GM12878 (cell line): ENCODE measurements at regions not wholly inside any gene's neighbourhood (a gene's known extent, or its start where the extent isn't known, plus 50 kb on each side); places are given as distances from the start of the nearest gene placed in this dataset.

Experiments used
- ATAC-seq: fragments of 200-7000 bp; cut with Tn5 transposase; 3 replicates; pipeline ENCODE4 v1.9.1; 2020; ENCODE audit warnings: mild to moderate bottlenecking, moderate library complexity
- BruUV-seq: library from RNA; stranded (reverse); fragments of 400-500 nt; replicated peaks from 2 replicates; lab custom pipeline; 2021; lab: Mats Ljungman, UMichigan
- CTCF ChIA-PET: fragments of 300-600 bp; sonication (Branson Sonifier 250); formaldehyde crosslinking; extraction: SDS; loops from one replicate; lab custom pipeline; 2021; ENCODE audit warnings: inconsistent platforms; lab: Yijun Ruan, JAX
- POLR2A ChIA-PET: fragments of 350-600 bp; formaldehyde crosslinking; extraction: SDS; loops from one replicate; lab custom pipeline; 2021; ENCODE audit warnings: inconsistent platforms; lab: Charles Lee
- RAD21 ChIA-PET: fragments of 300-600 bp; sonication (Branson Sonifier 250); formaldehyde crosslinking; loops from one replicate; lab custom pipeline; 2023; ENCODE audit warnings: antibody characterized with exemption; ENCODE audit not compliant: unreplicated experiment; lab: Charles Lee
- SMC1A ChIA-PET: fragments of 300-600 bp; sonication (Branson Sonifier 250); formaldehyde crosslinking; loops from one replicate; lab custom pipeline; 2023; ENCODE audit not compliant: unreplicated experiment, uncharacterized antibody; lab: Charles Lee
- DNase-seq: peaks from one replicate; pipeline ENCODE4 v3.0.0-alpha.2; 2011; ENCODE audit warnings: low read depth, low spot score
- FAIRE-seq: peaks from 3 replicates; lab custom pipeline; 2011; peaks lifted over from hg19 to GRCh38; lab: Jason Lieb, UNC
- H2AFZ ChIP-seq: 2 replicates; pipeline ENCODE4 v1.6.0; 2011; ENCODE audit warnings: low read depth, low read length, control low read depth; ENCODE audit not compliant: control insufficient read depth
- H3K27ac ChIP-seq: 2 replicates; pipeline ENCODE4 v1.5.1; 2011; ENCODE audit warnings: control low read depth; ENCODE audit not compliant: control insufficient read depth, insufficient read depth
- H3K27me3 ChIP-seq, 2 experiments: replicated peaks in 1 of 2; 2 replicates each; pipeline versions ENCODE4 v1.6.0 to v1.6.1; 2011; ENCODE audit warnings: low read length in 1 of 2; ENCODE audit not compliant: control insufficient read depth in 2 of 2, insufficient read depth in 2 of 2
- H3K36me3 ChIP-seq, 2 experiments: 2 replicates each; pipeline ENCODE4 v1.5.1; 2011; ENCODE audit warnings: low read length in 1 of 2; ENCODE audit not compliant: control insufficient read depth in 2 of 2, insufficient read depth in 2 of 2
- H3K4me1 ChIP-seq: 2 replicates; pipeline ENCODE4 v1.6.1; 2011; ENCODE audit warnings: mild to moderate bottlenecking, low read length, moderate library complexity, mixed read lengths; ENCODE audit not compliant: control insufficient read depth, insufficient read depth
- H3K4me2 ChIP-seq: 2 replicates; pipeline ENCODE4 v1.6.0; 2011; ENCODE audit warnings: control low read depth; ENCODE audit not compliant: control insufficient read depth, insufficient read depth
- H3K4me3 ChIP-seq: fragments of 200-600 bp; sonication (generic); 2 replicates; pipeline ENCODE4 v1.5.1; 2016
- H3K79me2 ChIP-seq: 2 replicates; pipeline ENCODE4 v1.6.0; 2011; ENCODE audit warnings: low read length; ENCODE audit not compliant: control insufficient read depth, insufficient read depth
- H3K9ac ChIP-seq: 2 replicates; pipeline ENCODE4 v1.8.0; 2011; ENCODE audit warnings: low read length, control low read depth, mixed read lengths; ENCODE audit not compliant: control insufficient read depth, insufficient read depth
- H3K9me3 ChIP-seq: replicated peaks from 3 replicates; pipeline ENCODE4 v1.5.1; 2011; ENCODE audit warnings: mild to moderate bottlenecking, low read length; ENCODE audit not compliant: control insufficient read depth, insufficient read depth
- H4K20me1 ChIP-seq: 2 replicates; pipeline ENCODE4 v1.6.0; 2011; ENCODE audit not compliant: control insufficient read depth, insufficient read depth
- ATF7 ChIP-seq: fragments of 450-650 bp; IDR thresholded peaks from 2 replicates; pipeline ENCODE4 v1.6.1; 2016; ENCODE audit warnings: low read depth, mild to moderate bottlenecking
- BMI1 ChIP-seq: fragments of 450-650 bp; IDR thresholded peaks from 2 replicates; pipeline ENCODE4 v1.6.1; 2016; ENCODE audit warnings: mild to moderate bottlenecking, moderate library complexity, borderline replicate concordance
- CBX3 ChIP-seq: fragments of 200-600 bp; sonication (generic); IDR thresholded peaks from 2 replicates; pipeline ENCODE4 v1.6.1; 2016; ENCODE audit warnings: low read depth, borderline replicate concordance
- CEBPB ChIP-seq, 2 experiments: fragments of 150-350 bp in 1 of 2; IDR thresholded peaks; 2 replicates each; pipeline ENCODE4 v1.6.1; 2012 to 2014; ENCODE audit warnings: low read depth in 2 of 2, low read length in 2 of 2, borderline replicate concordance in 1 of 2, inconsistent platforms in 1 of 2
- E2F4 ChIP-seq: IDR thresholded peaks from 2 replicates; pipeline ENCODE4 v1.6.1; 2012; ENCODE audit warnings: low read depth, low read length, improper control_type of control experiment
- E4F1 ChIP-seq: fragments of 450-650 bp; IDR thresholded peaks from 2 replicates; pipeline ENCODE4 v1.6.1; 2018; ENCODE audit warnings: borderline replicate concordance, mild to moderate bottlenecking; ENCODE audit not compliant: partially characterized antibody
- ETV6 ChIP-seq, 2 experiments: fragments of 450-650 bp in 1 of 2; IDR thresholded peaks in 1 of 2; conservative IDR thresholded peaks in 1 of 2; 2 replicates each; pipeline ENCODE4 v1.6.1; 2014; ENCODE audit warnings: antibody characterized with exemption in 1 of 2, borderline replicate concordance in 1 of 2, low read depth in 1 of 2, mild to moderate bottlenecking in 1 of 2, moderate library complexity in 1 of 2
- FOXK2 ChIP-seq: fragments of 450-650 bp; IDR thresholded peaks from 2 replicates; pipeline ENCODE4 v1.6.1; 2017; ENCODE audit warnings: mild to moderate bottlenecking, moderate library complexity
- KLF5 ChIP-seq: fragments of 450-650 bp; IDR thresholded peaks from 2 replicates; pipeline ENCODE4 v1.6.1; 2014; ENCODE audit warnings: mild to moderate bottlenecking; ENCODE audit not compliant: partially characterized antibody
- MTA3 ChIP-seq: IDR thresholded peaks from 2 replicates; pipeline ENCODE4 v1.6.1; 2012; ENCODE audit warnings: low read length, inconsistent platforms, borderline replicate concordance
- SREBF1 ChIP-seq: IDR thresholded peaks from 2 replicates; pipeline ENCODE4 v1.6.1; 2012; ENCODE audit warnings: mild to moderate bottlenecking, low read length
- SREBF2 ChIP-seq: IDR thresholded peaks from 2 replicates; pipeline ENCODE4 v1.6.1; 2012; ENCODE audit warnings: mild to moderate bottlenecking, low read length
- YBX1 ChIP-seq: fragments of 450-650 bp; IDR thresholded peaks from 2 replicates; pipeline ENCODE4 v1.6.1; 2016; ENCODE audit warnings: antibody characterized with exemption
- ZNF217 ChIP-seq: fragments of 450-650 bp; IDR thresholded peaks from 2 replicates; pipeline ENCODE4 v1.6.1; 2017; ENCODE audit warnings: antibody characterized with exemption, mild to moderate bottlenecking
- ZNF24 ChIP-seq: fragments of 450-650 bp; IDR thresholded peaks from 2 replicates; pipeline ENCODE4 v1.6.1; 2017; ENCODE audit warnings: antibody characterized with exemption, mild to moderate bottlenecking
- ZNF274 ChIP-seq: IDR thresholded peaks from one replicate; pipeline ENCODE4 v1.8.0; 2011; ENCODE audit not compliant: insufficient read length, insufficient read depth
- WGBS: methylation state at CpG from one replicate; pipeline ENCODE4 v1.1.6; 2016; ENCODE audit warnings: low lambda C conversion rate; ENCODE audit not compliant: insufficient replicate concordance, insufficient coverage; ENCODE audit errors: missing lambda C conversion rate; 5-methylcytosine and 5-hydroxymethylcytosine counted together
- in situ Hi-C: fragments of 300-500 bp; cut with MboI; formaldehyde crosslinking; loops from 9 replicates; pipeline ENCODE4 v1.14.3; 2018; ENCODE audit warnings: mixed read lengths
- intact Hi-C: fragments of 100-400 bp; cut with micrococcal nuclease; formaldehyde crosslinking; loops from one replicate; pipeline ENCODE4 v1.14.2; 2022; ENCODE audit not compliant: unreplicated experiment
- TF ChIP-seq, protein P1 (sequence below): IDR thresholded peaks from 2 replicates; pipeline ENCODE4 v1.6.1; 2012; ENCODE audit warnings: low read length, inconsistent platforms
- TF ChIP-seq, protein P2 (sequence below): fragments of 450-650 bp; IDR thresholded peaks from 2 replicates; pipeline ENCODE4 v1.6.1; 2014; ENCODE audit warnings: mild to moderate bottlenecking

GRCh38 chr1:100615686-100616085 is 77.7 kb downstream of the GPR88 start:
- H2AFZ ChIP-seq, result no peak overlapping the region
- CTCF ChIA-PET, result interaction anchor here (0.7 to 3.3 kb wide), 5 partner anchors 9 to 713 kb away, joined by 3 to 15 read pairs (median 3); no protein-coding TSS in a partner anchor
- H3K79me2 ChIP-seq, result no peaks in the 10 kb centered on the region
- no peak overlapping the region for H3K4me3 ChIP-seq
- no peak overlapping the region for H3K4me2 ChIP-seq
- TF ChIP-seq, protein P1, sequence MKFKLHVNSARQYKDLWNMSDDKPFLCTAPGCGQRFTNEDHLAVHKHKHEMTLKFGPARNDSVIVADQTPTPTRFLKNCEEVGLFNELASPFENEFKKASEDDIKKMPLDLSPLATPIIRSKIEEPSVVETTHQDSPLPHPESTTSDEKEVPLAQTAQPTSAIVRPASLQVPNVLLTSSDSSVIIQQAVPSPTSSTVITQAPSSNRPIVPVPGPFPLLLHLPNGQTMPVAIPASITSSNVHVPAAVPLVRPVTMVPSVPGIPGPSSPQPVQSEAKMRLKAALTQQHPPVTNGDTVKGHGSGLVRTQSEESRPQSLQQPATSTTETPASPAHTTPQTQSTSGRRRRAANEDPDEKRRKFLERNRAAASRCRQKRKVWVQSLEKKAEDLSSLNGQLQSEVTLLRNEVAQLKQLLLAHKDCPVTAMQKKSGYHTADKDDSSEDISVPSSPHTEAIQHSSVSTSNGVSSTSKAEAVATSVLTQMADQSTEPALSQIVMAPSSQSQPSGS, result no peak
- TF ChIP-seq, protein P2, sequence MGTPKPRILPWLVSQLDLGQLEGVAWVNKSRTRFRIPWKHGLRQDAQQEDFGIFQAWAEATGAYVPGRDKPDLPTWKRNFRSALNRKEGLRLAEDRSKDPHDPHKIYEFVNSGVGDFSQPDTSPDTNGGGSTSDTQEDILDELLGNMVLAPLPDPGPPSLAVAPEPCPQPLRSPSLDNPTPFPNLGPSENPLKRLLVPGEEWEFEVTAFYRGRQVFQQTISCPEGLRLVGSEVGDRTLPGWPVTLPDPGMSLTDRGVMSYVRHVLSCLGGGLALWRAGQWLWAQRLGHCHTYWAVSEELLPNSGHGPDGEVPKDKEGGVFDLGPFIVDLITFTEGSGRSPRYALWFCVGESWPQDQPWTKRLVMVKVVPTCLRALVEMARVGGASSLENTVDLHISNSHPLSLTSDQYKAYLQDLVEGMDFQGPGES, result no peak
- TF ChIP-seq FOXK2 (no peak), CBX3 (no peak), E2F4 (no peak), ATF7 (no peak), ZNF24 (no peak), BMI1 (no peak), ZNF274 (no peak), CEBPB (IDR thresholded peaks at IDR 0.05; ENCODE audit: borderline replicate concordance in 1 of 2, low read depth in 2 of 2, low read length in 2 of 2) (no peak), YBX1 (no peak), ZNF217 (no peak), MTA3 (no peak), KLF5 (no peak), SREBF2 (no peak), ETV6 (conservative IDR thresholded peaks at IDR 0.05 in 1 of 2, IDR thresholded peaks at IDR 0.05 in 1 of 2; ENCODE audit: borderline replicate concordance in 1 of 2, low read depth in 1 of 2) (no peak), SREBF1 (no peak), E4F1 (no peak)
- H3K27ac ChIP-seq, result no peak overlapping the region
- intact Hi-C loops (no loop called here), in situ Hi-C loops (no loop called here)
- no peaks in the 10 kb centered on the region for H3K9me3 ChIP-seq
- 76% methylated on average over 4 of the region's 4 CpGs for WGBS
- DNase-seq (no peak), ATAC-seq (no peak), FAIRE-seq (no peak)
- no peak overlapping the region for H3K9ac ChIP-seq
- H3K27me3 ChIP-seq, result no peaks in the 10 kb centered on the region
- no peaks in the 10 kb centered on the region for H4K20me1 ChIP-seq
- no TSS peak for BruUV-seq
- no peaks in the 10 kb centered on the region for H3K4me1 ChIP-seq
- no peaks in the 10 kb centered on the region for H3K36me3 ChIP-seq
- RAD21 ChIA-PET, result interaction anchor here (0.7 to 1.4 kb wide), 3 partner anchors 11 to 614 kb away, joined by 3 to 9 read pairs (median 3); no protein-coding TSS in a partner anchor
- SMC1A ChIA-PET, result interaction anchor here (1.6 to 1.8 kb wide), 2 partner anchors 10 to 253 kb away, joined by 4 to 9 read pairs; no protein-coding TSS in a partner anchor
- POLR2A ChIA-PET, result interaction anchor here (0.6 kb wide), 1 partner anchor 676 kb away, joined by 3 read pairs; no protein-coding TSS in a partner anchor
